ENCODE measurements at regions not wholly inside any gene's neighbourhood (a gene's known extent, or its start where the extent isn't known, plus 50 kb on each side); places are given as distances from the start of the nearest gene placed in this dataset.

DNA sequence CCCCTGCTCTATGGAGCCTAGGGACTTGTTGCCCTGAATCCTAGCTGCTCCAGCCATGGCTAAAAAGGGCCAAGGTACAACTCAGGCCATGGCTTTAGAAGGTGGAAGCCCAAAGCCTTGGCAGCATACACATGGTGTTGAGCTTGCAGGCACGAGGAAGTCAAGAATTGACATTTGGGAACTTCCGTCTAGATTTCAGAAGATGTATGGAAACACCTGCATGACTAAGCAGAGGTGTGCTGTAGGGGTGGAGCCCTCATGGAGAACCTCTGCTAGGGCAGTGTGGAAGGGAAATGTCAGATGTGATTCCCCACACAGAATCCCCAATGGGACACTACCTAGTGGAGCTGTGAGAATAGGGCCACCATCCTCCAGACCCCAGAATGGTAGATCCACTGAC, 95.1 kb upstream of the TMEM170B start:
- TF ChIP-seq POLR2A (IDR thresholded peaks at IDR 0.05; ENCODE audit: low read depth, low read length): no peak
- TF ChIP-seq, protein P1, sequence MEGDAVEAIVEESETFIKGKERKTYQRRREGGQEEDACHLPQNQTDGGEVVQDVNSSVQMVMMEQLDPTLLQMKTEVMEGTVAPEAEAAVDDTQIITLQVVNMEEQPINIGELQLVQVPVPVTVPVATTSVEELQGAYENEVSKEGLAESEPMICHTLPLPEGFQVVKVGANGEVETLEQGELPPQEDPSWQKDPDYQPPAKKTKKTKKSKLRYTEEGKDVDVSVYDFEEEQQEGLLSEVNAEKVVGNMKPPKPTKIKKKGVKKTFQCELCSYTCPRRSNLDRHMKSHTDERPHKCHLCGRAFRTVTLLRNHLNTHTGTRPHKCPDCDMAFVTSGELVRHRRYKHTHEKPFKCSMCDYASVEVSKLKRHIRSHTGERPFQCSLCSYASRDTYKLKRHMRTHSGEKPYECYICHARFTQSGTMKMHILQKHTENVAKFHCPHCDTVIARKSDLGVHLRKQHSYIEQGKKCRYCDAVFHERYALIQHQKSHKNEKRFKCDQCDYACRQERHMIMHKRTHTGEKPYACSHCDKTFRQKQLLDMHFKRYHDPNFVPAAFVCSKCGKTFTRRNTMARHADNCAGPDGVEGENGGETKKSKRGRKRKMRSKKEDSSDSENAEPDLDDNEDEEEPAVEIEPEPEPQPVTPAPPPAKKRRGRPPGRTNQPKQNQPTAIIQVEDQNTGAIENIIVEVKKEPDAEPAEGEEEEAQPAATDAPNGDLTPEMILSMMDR (conservative IDR thresholded peaks at IDR 0.05; ENCODE audit: low read depth, low read length): no peak
- TF ChIP-seq, protein P2, sequence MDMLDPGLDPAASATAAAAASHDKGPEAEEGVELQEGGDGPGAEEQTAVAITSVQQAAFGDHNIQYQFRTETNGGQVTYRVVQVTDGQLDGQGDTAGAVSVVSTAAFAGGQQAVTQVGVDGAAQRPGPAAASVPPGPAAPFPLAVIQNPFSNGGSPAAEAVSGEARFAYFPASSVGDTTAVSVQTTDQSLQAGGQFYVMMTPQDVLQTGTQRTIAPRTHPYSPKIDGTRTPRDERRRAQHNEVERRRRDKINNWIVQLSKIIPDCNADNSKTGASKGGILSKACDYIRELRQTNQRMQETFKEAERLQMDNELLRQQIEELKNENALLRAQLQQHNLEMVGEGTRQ (IDR thresholded peaks at IDR 0.05; ENCODE audit: low read depth, low read length): no peak
- TF ChIP-seq MAFK (IDR thresholded peaks at IDR 0.05; ENCODE audit: low read depth, low read length): no peak
- TF ChIP-seq SMC3 (IDR thresholded peaks at IDR 0.05; ENCODE audit: low read depth, low read length): no peak
- TF ChIP-seq RCOR1 (IDR thresholded peaks at IDR 0.05; ENCODE audit: insufficient replicate concordance, low read length): no peak
- no peak for TF ChIP-seq BHLHE40 (IDR thresholded peaks at IDR 0.05; ENCODE audit: low read depth, low read length)
- no peak for TF ChIP-seq RAD21 (IDR thresholded peaks at IDR 0.05; ENCODE audit: low read length)
- no peak for TF ChIP-seq NFE2L2 (IDR thresholded peaks at IDR 0.05; ENCODE audit: low read depth, low read length)
